PC-3 (cell line): ENCODE measurements at regions not wholly inside any gene's neighbourhood (a gene's known extent, or its start where the extent isn't known, plus 50 kb on each side); places are given as distances from the start of the nearest gene placed in this dataset.

Experiments used
- CTCF ChIP-seq: fragments of 300-600 bp; sonication (generic); conservative IDR thresholded peaks from 2 replicates; pipeline ENCODE4 v1.5.1; 2017; ENCODE audit warnings: antibody characterized with exemption, low read depth, mild to moderate bottlenecking, low read length
- EZH2 ChIP-seq: fragments of 300-600 bp; sonication (generic); IDR thresholded peaks from one replicate; pipeline ENCODE4 v1.6.1; 2017; ENCODE audit warnings: antibody characterized with exemption, mild to moderate bottlenecking, low read length; ENCODE audit not compliant: unreplicated experiment
- EZH2phosphoT487 ChIP-seq: fragments of 300-600 bp; sonication (generic); IDR thresholded peaks from 2 replicates; pipeline ENCODE4 v1.6.1; 2018; ENCODE audit warnings: mild to moderate bottlenecking, antibody characterized with exemption, low read length, borderline replicate concordance

GRCh38 chr19:28913626-28914025, 299.3 kb downstream of the UQCRFS1 start:
- TF ChIP-seq EZH2phosphoT487 (no peak), CTCF (no peak), EZH2 (no peak)
